Sigmoid colon (tissue), 6 donors: ENCODE measurements at regions not wholly inside any gene's neighbourhood (a gene's known extent, or its start where the extent isn't known, plus 50 kb on each side); places are given as distances from the start of the nearest gene placed in this dataset.

Experiments
- DNase-seq: peaks from one replicate; pipeline ENCODE4 v3.0.0-alpha.2; 2019
- H3K27ac ChIP-seq, 4 donors: fragments of 200-600 bp; sonication (generic); one replicate each; pipeline ENCODE4 v1.5.1; 2016 to 2019; ENCODE audit warnings: mild to moderate bottlenecking in 1 of 4
- H3K27me3 ChIP-seq, 3 donors: fragments of 200-600 bp; sonication (generic); one replicate each; pipeline ENCODE4 v1.5.1; 2019; ENCODE audit warnings: mild to moderate bottlenecking in 1 of 3
- H3K36me3 ChIP-seq, 4 donors: fragments of 200-600 bp; sonication (generic); one replicate each; pipeline ENCODE4 v1.5.1; 2016 to 2019
- H3K4me1 ChIP-seq, 4 donors: fragments of 200-600 bp; sonication (generic); one replicate each; pipeline ENCODE4 v1.5.1; 2017 to 2019
- H3K4me3 ChIP-seq, 4 donors: fragments of 200-600 bp; sonication (generic); one replicate each; pipeline ENCODE4 v1.5.1; 2017 to 2019; ENCODE audit warnings: mild to moderate bottlenecking in 2 of 4, moderate library complexity in 1 of 4
- H3K9me3 ChIP-seq, 4 donors: fragments of 200-600 bp in 3 of 4; sonication (generic) in 3 of 4; one replicate each; pipeline versions ENCODE4 v1.5.1 to v1.6.1; 2013 to 2019
- EP300 ChIP-seq, 4 donors: sonication (generic); formaldehyde crosslinking; IDR thresholded peaks; one replicate each; pipeline ENCODE4 v1.6.1; 2017; ENCODE audit warnings: antibody characterized with exemption in 4 of 4
- POLR2A ChIP-seq, 2 donors: fragments of 450-650 bp; IDR thresholded peaks; one replicate each; pipeline ENCODE4 v1.6.1; 2016; ENCODE audit warnings: antibody characterized with exemption in 2 of 2, mild to moderate bottlenecking in 2 of 2, moderate library complexity in 2 of 2
- POLR2AphosphoS5 ChIP-seq, 4 donors: sonication (generic); formaldehyde crosslinking; IDR thresholded peaks; one replicate each; pipeline ENCODE4 v1.6.1; 2017; ENCODE audit warnings: antibody characterized with exemption in 4 of 4
- WGBS, 2 donors: extraction: QIAGEN DNeasy Blood & Tissue Kit; methylation state at CpG; one replicate each; pipeline ENCODE4 v1.1.7; 2013; 5-methylcytosine and 5-hydroxymethylcytosine counted together
- intact Hi-C: fragments of 100-400 bp; cut with DNase I; formaldehyde crosslinking; loops from one replicate; pipeline ENCODE4 v1.15.1; 2023
- TF ChIP-seq, protein P1 (sequence below), 4 experiments: fragments of 450-650 bp in 3 of 4; fragments of 200-600 bp in 1 of 4; IDR thresholded peaks; one replicate each; pipeline ENCODE4 v1.5.1; 2016 to 2019; ENCODE audit warnings: antibody characterized with exemption in 4 of 4, mild to moderate bottlenecking in 3 of 4, moderate library complexity in 2 of 4
- donor health status: healthy with polysubstance abuse.
- donor health status: healthy.

DNA sequence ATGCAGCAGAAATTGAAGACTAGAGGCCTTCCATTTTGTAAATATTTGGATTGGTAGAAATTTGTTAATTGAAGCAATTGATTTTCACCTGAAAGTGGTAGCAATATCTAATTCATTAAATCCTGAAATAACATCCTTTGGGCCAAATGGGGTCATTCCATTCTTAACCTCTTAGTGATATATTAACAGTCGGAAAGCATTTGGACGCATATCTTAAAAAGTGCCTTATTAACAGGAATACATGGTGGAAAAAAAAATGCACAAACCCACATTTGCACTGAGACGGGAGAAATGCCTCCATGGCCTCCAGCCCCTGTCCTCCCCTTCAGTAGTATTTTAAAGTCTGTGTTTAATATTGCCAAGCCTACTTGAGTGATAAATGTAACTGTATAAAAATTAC, 205.5 kb downstream of the TFAP2B start:
- no peaks in the 10 kb centered on the region for H3K4me1 ChIP-seq
- intact Hi-C loops: no loop called here
- TF ChIP-seq POLR2A (IDR thresholded peaks at IDR 0.05): no peak
- TF ChIP-seq, protein P1, sequence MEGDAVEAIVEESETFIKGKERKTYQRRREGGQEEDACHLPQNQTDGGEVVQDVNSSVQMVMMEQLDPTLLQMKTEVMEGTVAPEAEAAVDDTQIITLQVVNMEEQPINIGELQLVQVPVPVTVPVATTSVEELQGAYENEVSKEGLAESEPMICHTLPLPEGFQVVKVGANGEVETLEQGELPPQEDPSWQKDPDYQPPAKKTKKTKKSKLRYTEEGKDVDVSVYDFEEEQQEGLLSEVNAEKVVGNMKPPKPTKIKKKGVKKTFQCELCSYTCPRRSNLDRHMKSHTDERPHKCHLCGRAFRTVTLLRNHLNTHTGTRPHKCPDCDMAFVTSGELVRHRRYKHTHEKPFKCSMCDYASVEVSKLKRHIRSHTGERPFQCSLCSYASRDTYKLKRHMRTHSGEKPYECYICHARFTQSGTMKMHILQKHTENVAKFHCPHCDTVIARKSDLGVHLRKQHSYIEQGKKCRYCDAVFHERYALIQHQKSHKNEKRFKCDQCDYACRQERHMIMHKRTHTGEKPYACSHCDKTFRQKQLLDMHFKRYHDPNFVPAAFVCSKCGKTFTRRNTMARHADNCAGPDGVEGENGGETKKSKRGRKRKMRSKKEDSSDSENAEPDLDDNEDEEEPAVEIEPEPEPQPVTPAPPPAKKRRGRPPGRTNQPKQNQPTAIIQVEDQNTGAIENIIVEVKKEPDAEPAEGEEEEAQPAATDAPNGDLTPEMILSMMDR (IDR thresholded peaks at IDR 0.05): no peak
- no peak for TF ChIP-seq POLR2AphosphoS5 (IDR thresholded peaks at IDR 0.05)
- no peak for TF ChIP-seq EP300 (IDR thresholded peaks at IDR 0.05)
- H3K36me3 ChIP-seq: no peaks in the 10 kb centered on the region
- no peaks in the 10 kb centered on the region for H3K9me3 ChIP-seq
- DNase-seq: no peak
- no peak overlapping the region for H3K27ac ChIP-seq
- H3K27me3 ChIP-seq: no peaks in the 10 kb centered on the region
- no peak overlapping the region for H3K4me3 ChIP-seq
- 90 to 93% methylated on average over 3 of the region's 3 CpGs for WGBS, 2 donors

DNA sequence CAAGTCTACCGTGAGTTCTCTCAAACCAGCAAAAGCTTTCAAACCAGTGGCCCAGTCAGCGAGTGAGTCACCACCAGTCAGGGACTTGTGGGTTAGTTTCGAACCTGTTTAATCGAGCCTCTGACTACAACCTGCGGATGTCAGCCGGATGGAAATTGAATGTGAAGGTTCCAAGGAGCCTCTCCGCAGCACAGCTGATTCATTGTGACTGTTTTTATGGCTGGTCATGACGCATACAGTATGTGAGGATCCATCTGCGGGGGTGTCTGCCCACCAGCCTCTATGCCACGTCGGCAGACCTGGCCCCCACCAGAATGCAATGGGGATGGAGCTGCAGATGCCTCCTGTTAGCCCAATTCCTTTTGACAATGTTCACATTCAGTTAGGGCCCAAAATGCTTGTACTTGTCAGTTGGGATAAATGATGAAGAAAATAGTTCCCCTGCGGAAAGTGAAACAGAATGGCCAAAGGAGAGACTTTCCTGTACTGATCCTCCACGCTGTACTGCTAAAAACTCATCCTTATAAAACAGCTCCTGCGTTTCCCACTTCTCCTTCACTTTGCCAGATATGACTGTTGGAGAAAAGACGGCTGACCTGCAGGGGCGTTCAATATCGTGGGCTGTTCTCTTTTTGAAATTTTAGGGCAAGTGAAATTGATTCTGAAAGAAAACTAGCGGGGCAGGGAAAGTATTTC, 206.6 kb downstream of the TFAP2B start:
- Histone ChIP-seq H3K27me3 (no peaks in the 10 kb centered on the region), H3K4me1 (no peaks in the 10 kb centered on the region), H3K36me3 (no peaks in the 10 kb centered on the region), H3K27ac (no peak overlapping the region), H3K9me3 (no peaks in the 10 kb centered on the region), H3K4me3 (no peak overlapping the region)
- DNase-seq: no peak
- TF ChIP-seq EP300 (IDR thresholded peaks at IDR 0.05) (no peak), POLR2AphosphoS5 (IDR thresholded peaks at IDR 0.05) (no peak), POLR2A (IDR thresholded peaks at IDR 0.05) (no peak)
- TF ChIP-seq, protein P1 (IDR thresholded peaks at IDR 0.05): no peak
- intact Hi-C loops: no loop called here
- WGBS, 2 donors: 85 to 86% methylated on average over 18 of the region's 18 CpGs

DNA sequence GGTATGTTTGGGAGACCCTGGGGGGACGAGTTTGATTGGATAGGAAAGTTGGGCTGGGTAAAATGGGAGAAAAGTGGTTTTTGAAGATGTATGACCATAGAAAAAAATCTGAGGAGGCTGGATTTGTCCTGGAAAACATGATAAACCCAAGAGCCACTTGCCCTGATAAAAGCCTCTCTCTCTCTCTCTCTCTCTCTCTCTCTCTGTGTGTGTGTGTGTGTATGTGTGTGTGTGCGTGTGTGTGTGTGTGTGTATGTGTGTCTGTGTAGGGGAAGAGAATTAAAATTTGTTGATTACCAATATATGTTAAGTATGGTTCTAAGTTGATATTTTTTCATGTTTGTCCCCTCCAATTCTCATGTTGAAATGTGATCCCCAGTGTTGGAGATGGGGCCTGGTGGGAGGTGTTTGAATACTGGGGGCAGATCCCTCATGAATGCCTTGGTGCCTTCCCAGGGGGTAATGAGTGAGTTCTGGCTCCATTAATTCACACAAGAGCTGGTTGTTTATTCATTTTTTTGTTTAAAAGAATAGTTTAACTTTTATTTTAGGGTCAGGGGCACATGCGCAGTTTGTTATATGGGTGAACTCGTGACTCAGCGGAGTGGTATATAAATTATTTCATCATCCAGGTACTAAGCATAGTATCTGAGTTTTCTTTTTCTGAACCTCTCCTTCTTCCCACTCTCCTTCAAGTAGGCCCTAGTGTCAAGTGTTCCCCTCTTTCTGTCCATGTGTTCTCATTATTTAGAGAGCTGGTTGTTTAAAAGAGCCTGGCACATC, 208.8 kb downstream of the TFAP2B start:
- Histone ChIP-seq H3K4me3 (no peak overlapping the region), H3K36me3 (no peaks in the 10 kb centered on the region), H3K4me1 (no peaks in the 10 kb centered on the region), H3K27ac (no peak overlapping the region), H3K9me3 (no peaks in the 10 kb centered on the region), H3K27me3 (no peaks in the 10 kb centered on the region)
- intact Hi-C loops: no loop called here
- no peak for DNase-seq
- 59 to 65% methylated on average over 5 of the region's 5 CpGs for WGBS, 2 donors
- TF ChIP-seq POLR2A (IDR thresholded peaks at IDR 0.05) (no peak), POLR2AphosphoS5 (IDR thresholded peaks at IDR 0.05) (no peak), EP300 (IDR thresholded peaks at IDR 0.05) (no peak)
- TF ChIP-seq, protein P1 (IDR thresholded peaks at IDR 0.05): no peak

DNA sequence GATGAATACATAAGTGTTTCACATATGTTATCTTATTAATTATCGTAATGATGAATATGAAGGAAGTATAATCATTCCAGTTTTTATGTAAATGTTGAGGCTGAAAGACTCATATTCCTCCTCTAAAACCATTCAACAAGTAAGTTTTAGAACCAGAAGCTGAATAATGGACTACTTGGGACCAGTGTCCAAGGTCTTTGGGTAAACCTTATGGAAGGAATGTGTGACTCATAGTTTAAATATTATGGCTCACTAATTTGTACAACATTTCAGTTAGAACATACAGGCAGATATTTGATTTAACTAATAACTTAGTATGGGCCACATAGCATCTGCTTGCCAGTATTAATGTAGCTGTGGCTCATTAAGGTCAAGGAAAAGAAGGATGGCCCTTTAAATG, 209.6 kb downstream of the TFAP2B start:
- no peaks in the 10 kb centered on the region for H3K27me3 ChIP-seq
- H3K4me3 ChIP-seq: no peak overlapping the region
- no peaks in the 10 kb centered on the region for H3K4me1 ChIP-seq
- no peaks in the 10 kb centered on the region for H3K36me3 ChIP-seq
- no peaks in the 10 kb centered on the region for H3K9me3 ChIP-seq
- intact Hi-C loops: no loop called here
- no peak overlapping the region for H3K27ac ChIP-seq
- no peak for DNase-seq
- WGBS, 2 donors: 0% methylated on average over 1 of the region's 1 CpG
- TF ChIP-seq, protein P1 (IDR thresholded peaks at IDR 0.05): no peak
- no peak for TF ChIP-seq POLR2AphosphoS5 (IDR thresholded peaks at IDR 0.05)
- no peak for TF ChIP-seq EP300 (IDR thresholded peaks at IDR 0.05)
- TF ChIP-seq POLR2A (IDR thresholded peaks at IDR 0.05): no peak
